H1 (cell line): ENCODE measurements at regions not wholly inside any gene's neighbourhood (a gene's known extent, or its start where the extent isn't known, plus 50 kb on each side); places are given as distances from the start of the nearest gene placed in this dataset.

Experiments used
- CTCF ChIA-PET: fragments of 300-600 bp; sonication (Branson Sonifier 250); formaldehyde crosslinking; loops from one replicate; lab custom pipeline; 2021; ENCODE audit not compliant: partially characterized antibody; lab: Charles Lee
- POLR2A ChIA-PET: fragments of 300-600 bp; sonication (Branson Sonifier 250); formaldehyde crosslinking; loops from one replicate; lab custom pipeline; 2021; ENCODE audit warnings: inconsistent platforms; ENCODE audit not compliant: partially characterized antibody; lab: Charles Lee
- DNase-seq, 2 experiments: peaks; one replicate each; pipeline versions ENCODE4 v3.0.0 to v3.0.0-alpha.2; 2010 to 2022; ENCODE audit warnings: low spot score in 2 of 2, low read depth in 1 of 2, mixed read lengths in 1 of 2
- FAIRE-seq: peaks from 2 replicates; lab custom pipeline; 2011; peaks lifted over from hg19 to GRCh38; lab: Jason Lieb, UNC
- H2AFZ ChIP-seq: 2 replicates; pipeline ENCODE4 v1.8.1; 2012; ENCODE audit warnings: low read length, inconsistent platforms
- H2AK5ac ChIP-seq: 2 replicates; pipeline ENCODE4 v1.6.1; 2013; ENCODE audit warnings: low read depth, low read length
- H2BK120ac ChIP-seq: replicated peaks from 2 replicates; pipeline ENCODE3; 2013; ENCODE audit warnings: low read depth, low read length, inconsistent platforms
- H2BK12ac ChIP-seq: 2 replicates; pipeline ENCODE4 v1.6.1; 2013; ENCODE audit warnings: low read depth, low read length
- H2BK15ac ChIP-seq: 2 replicates; pipeline ENCODE4 v1.6.1; 2013; ENCODE audit warnings: low read length
- H2BK20ac ChIP-seq: 2 replicates; pipeline ENCODE4 v1.6.1; 2013; ENCODE audit warnings: low read length
- H2BK5ac ChIP-seq: 2 replicates; pipeline ENCODE4 v1.6.1; 2013; ENCODE audit warnings: low read depth, low read length
- H3K14ac ChIP-seq: 2 replicates; pipeline ENCODE4 v1.6.1; 2013; ENCODE audit warnings: inconsistent platforms; ENCODE audit not compliant: insufficient read length
- H3K18ac ChIP-seq: 2 replicates; pipeline ENCODE4 v1.6.1; 2013; ENCODE audit warnings: low read length; ENCODE audit errors: extremely low read depth
- H3K23ac ChIP-seq: 2 replicates; pipeline ENCODE4 v1.6.1; 2013; ENCODE audit warnings: inconsistent platforms; ENCODE audit not compliant: insufficient read length
- H3K23me2 ChIP-seq: 2 replicates; pipeline ENCODE4 v1.6.1; 2013; ENCODE audit warnings: low read depth, low read length
- H3K27ac ChIP-seq: 2 replicates; pipeline ENCODE4 v1.6.1; 2011; ENCODE audit warnings: low read depth, low read length, inconsistent platforms
- H3K27me3 ChIP-seq, 4 experiments: replicated peaks in 1 of 4; 1 replicate in 1 of 4; 2 replicates in 3 of 4; pipeline versions ENCODE4 v1.6.1 to v1.8.1; 2011 to 2013; ENCODE audit warnings: low read length in 3 of 4, mild to moderate bottlenecking in 3 of 4, inconsistent platforms in 2 of 4, mixed read lengths in 2 of 4, moderate library complexity in 1 of 4; ENCODE audit not compliant: control insufficient read depth in 3 of 4, insufficient read depth in 3 of 4; ENCODE audit errors: extremely low read depth in 1 of 4
- H3K36me3 ChIP-seq, 4 experiments: 2 replicates each; pipeline versions ENCODE4 v1.6.1 to v1.8.1; 2011 to 2013; ENCODE audit warnings: mild to moderate bottlenecking in 4 of 4, low read length in 3 of 4, moderate library complexity in 2 of 4, control low read depth in 1 of 4, inconsistent platforms in 1 of 4; ENCODE audit not compliant: insufficient read depth in 4 of 4, control insufficient read depth in 2 of 4
- H3K4ac ChIP-seq: replicated peaks from 2 replicates; pipeline ENCODE3; 2013; ENCODE audit warnings: low read length, low read depth, mixed read lengths, inconsistent platforms; ENCODE audit not compliant: insufficient read length
- H3K4me1 ChIP-seq, 4 experiments: replicated peaks in 1 of 4; 1 replicate in 1 of 4; 2 replicates in 3 of 4; pipeline versions ENCODE4 v1.6.1 to v1.8.1; 2011 to 2013; ENCODE audit warnings: low read length in 3 of 4, inconsistent platforms in 2 of 4, mixed read lengths in 1 of 4; ENCODE audit not compliant: insufficient read depth in 4 of 4, control insufficient read depth in 3 of 4
- H3K4me2 ChIP-seq, 2 experiments: 2 replicates each; pipeline versions ENCODE4 v1.6.1 to v1.8.1; 2011 to 2013; ENCODE audit warnings: low read depth in 2 of 2, low read length in 2 of 2, control low read depth in 1 of 2, inconsistent platforms in 1 of 2, mild to moderate bottlenecking in 1 of 2; ENCODE audit not compliant: insufficient read depth in 1 of 2
- H3K4me3 ChIP-seq, 4 experiments: fragments of 200-600, 300-600 bp in 1 of 4; sonication (generic), shearing (Covaris generic), sonication (Bioruptor Twin) in 1 of 4; 2 replicates each; pipeline versions ENCODE4 v1.5.1 to v1.8.1; 2011 to 2016; ENCODE audit warnings: low read length in 4 of 4, low read depth in 3 of 4, control low read depth in 2 of 4, inconsistent platforms in 2 of 4, mild to moderate bottlenecking in 2 of 4, mixed read lengths in 1 of 4, moderate library complexity in 1 of 4; ENCODE audit not compliant: insufficient read depth in 2 of 4; ENCODE audit errors: extremely low read depth in 1 of 4
- H3K56ac ChIP-seq: replicated peaks from 2 replicates; pipeline ENCODE3; 2013; ENCODE audit warnings: low read depth, mild to moderate bottlenecking, mixed read lengths, low read length, inconsistent platforms; ENCODE audit not compliant: insufficient read length
- H3K79me1 ChIP-seq: 2 replicates; pipeline ENCODE4 v1.6.1; 2013; ENCODE audit warnings: low read depth, low read length, control low read depth
- H3K79me2 ChIP-seq, 2 experiments: 2 replicates each; pipeline versions ENCODE4 v1.6.1 to v1.8.1; 2012 to 2013; ENCODE audit warnings: low read length in 2 of 2, mild to moderate bottlenecking in 2 of 2, inconsistent platforms in 1 of 2; ENCODE audit not compliant: insufficient read depth in 2 of 2, control insufficient read depth in 1 of 2
- H3K9ac ChIP-seq, 4 experiments: replicated peaks in 1 of 4; 1 replicate in 1 of 4; 2 replicates in 3 of 4; pipeline versions ENCODE4 v1.6.1 to v1.8.1; 2011 to 2013; ENCODE audit warnings: low read depth in 3 of 4, low read length in 3 of 4, control low read depth in 2 of 4, mild to moderate bottlenecking in 2 of 4, moderate library complexity in 2 of 4, inconsistent platforms in 1 of 4; ENCODE audit errors: extremely low read depth in 1 of 4
- H3K9me3 ChIP-seq, 2 experiments: 2 replicates each; pipeline versions ENCODE4 v1.6.1 to v1.8.1; 2012 to 2013; ENCODE audit warnings: mild to moderate bottlenecking in 2 of 2, moderate library complexity in 2 of 2, control low read depth in 1 of 2, inconsistent platforms in 1 of 2, low read depth in 1 of 2, low read length in 1 of 2, mixed read lengths in 1 of 2; ENCODE audit not compliant: insufficient read depth in 2 of 2
- H4K20me1 ChIP-seq, 2 experiments: replicated peaks in 1 of 2; 2 replicates each; pipeline versions ENCODE3 to v1.8.1; 2011 to 2013; ENCODE audit warnings: inconsistent platforms in 2 of 2, low read length in 2 of 2, mild to moderate bottlenecking in 1 of 2; ENCODE audit not compliant: insufficient read depth in 2 of 2, control insufficient read depth in 1 of 2
- H4K5ac ChIP-seq: 2 replicates; pipeline ENCODE4 v1.6.1; 2013; ENCODE audit warnings: low read length, low read depth, mixed read lengths, inconsistent platforms; ENCODE audit not compliant: insufficient read length
- H4K8ac ChIP-seq: 2 replicates; pipeline ENCODE4 v1.8.0; 2013; ENCODE audit warnings: mild to moderate bottlenecking, moderate library complexity, low read length, inconsistent platforms; ENCODE audit not compliant: insufficient read depth; ENCODE audit errors: extremely low read depth
- H4K91ac ChIP-seq: replicated peaks from 2 replicates; pipeline ENCODE3; 2013; ENCODE audit warnings: low read length, mixed read lengths, inconsistent platforms; ENCODE audit not compliant: insufficient read length
- KDM1A ChIP-seq: fragments of 200-600, 300-600 bp; sonication (generic); IDR thresholded peaks from 2 replicates; pipeline ENCODE4 v1.7.1; 2016; ENCODE audit warnings: mild to moderate bottlenecking, low read length, borderline replicate concordance
- KDM5A ChIP-seq: fragments of 200-600 bp; IDR thresholded peaks from 2 replicates; pipeline ENCODE4 v1.7.1; 2012; ENCODE audit warnings: mild to moderate bottlenecking, low read length, inconsistent platforms, mixed read lengths
- MAFK ChIP-seq: IDR thresholded peaks from 2 replicates; pipeline ENCODE4 v1.6.1; 2012; ENCODE audit warnings: low read depth, mild to moderate bottlenecking, improper control_type of control experiment, low read length
- NANOG ChIP-seq: IDR thresholded peaks from 2 replicates; pipeline ENCODE4 v1.6.1; 2011; ENCODE audit warnings: low read length, low read depth, mild to moderate bottlenecking, inconsistent platforms; ENCODE audit not compliant: insufficient read depth, poor library complexity, severe bottlenecking
- NRF1 ChIP-seq: IDR thresholded peaks from 2 replicates; pipeline ENCODE4 v1.6.1; 2011; ENCODE audit warnings: mild to moderate bottlenecking, low read depth, low read length, improper control_type of control experiment
- RBBP5 ChIP-seq: IDR thresholded peaks from 2 replicates; pipeline ENCODE4 v1.7.1; 2012; ENCODE audit warnings: low read depth, mild to moderate bottlenecking, inconsistent platforms, low read length, moderate library complexity, borderline replicate concordance
- RFX5 ChIP-seq: IDR thresholded peaks from 2 replicates; pipeline ENCODE4 v1.6.1; 2011; ENCODE audit warnings: low read depth, low read length, improper control_type of control experiment, borderline replicate concordance
- SIX5 ChIP-seq: IDR thresholded peaks from 2 replicates; pipeline ENCODE4 v1.6.1; 2011; ENCODE audit warnings: mild to moderate bottlenecking, low read depth, low read length
- SP1 ChIP-seq: IDR thresholded peaks from 2 replicates; pipeline ENCODE4 v1.6.1; 2011; ENCODE audit warnings: low read depth, low read length
- TAF7 ChIP-seq: optimal IDR thresholded peaks from 2 replicates; pipeline ENCODE3; 2011; ENCODE audit warnings: low read depth, mild to moderate bottlenecking, inconsistent platforms, low read length, moderate library complexity, borderline replicate concordance
- YY1 ChIP-seq: IDR thresholded peaks from 2 replicates; pipeline ENCODE4 v1.6.1; 2011; ENCODE audit warnings: low read depth, mild to moderate bottlenecking, low read length
- WGBS, 2 experiments: shearing (Covaris generic) in 1 of 2; methylation state at CpG; one replicate each; pipeline versions ENCODE4 v1.1.6 to v1.1.7; 2013 to 2015; ENCODE audit warnings: low lambda C conversion rate in 2 of 2, mixed read lengths in 2 of 2, inconsistent platforms in 1 of 2, low coverage in 1 of 2, missing lambda C conversion rate in 1 of 2; ENCODE audit not compliant: insufficient replicate concordance in 2 of 2, insufficient coverage in 1 of 2, insufficient read length in 1 of 2; ENCODE audit errors: extremely low coverage in 1 of 2, missing lambda C conversion rate in 1 of 2; 5-methylcytosine and 5-hydroxymethylcytosine counted together
- TF ChIP-seq, protein P1 (sequence below): IDR thresholded peaks from 2 replicates; pipeline ENCODE4 v1.6.1; 2012; ENCODE audit warnings: inconsistent platforms
- TF ChIP-seq, protein P2 (sequence below): IDR thresholded peaks from 2 replicates; pipeline ENCODE4 v1.6.1; 2011; ENCODE audit warnings: low read depth, mild to moderate bottlenecking, low read length; ENCODE audit not compliant: insufficient read depth

DNA sequence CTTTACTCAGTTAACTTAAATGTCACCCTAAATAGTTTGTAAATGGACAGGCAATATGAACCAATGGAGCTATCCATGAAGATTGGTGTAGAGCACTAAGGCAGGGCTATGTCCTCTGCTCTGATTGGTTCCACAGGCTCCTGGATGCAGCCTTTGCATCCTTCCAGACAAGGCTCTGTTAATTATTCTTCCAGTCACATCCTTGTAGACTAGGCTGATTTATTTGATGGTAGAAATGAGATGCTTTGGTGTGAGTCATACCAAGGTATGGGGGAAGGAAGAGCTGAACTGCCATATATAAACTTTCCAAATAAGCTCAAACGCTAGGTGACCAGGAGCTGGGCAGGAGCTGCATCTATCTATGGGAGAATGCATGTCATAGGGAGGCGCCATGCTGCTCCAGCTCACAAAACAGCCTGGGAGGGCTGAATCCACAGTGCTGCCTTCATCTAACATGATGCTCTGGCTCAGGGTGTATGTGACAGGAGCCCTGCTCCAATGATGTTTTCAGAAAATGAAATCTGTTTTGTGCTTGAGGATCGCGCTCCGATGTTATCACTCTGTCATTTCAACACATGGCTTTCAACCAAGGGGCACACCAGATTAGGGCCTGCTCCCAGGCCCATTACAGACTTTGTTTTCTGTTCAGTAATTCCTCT, 818.0 kb upstream of the ZNF608 start:
- Histone ChIP-seq H4K5ac (no peak overlapping the region), H3K27ac (no peak overlapping the region), H3K4ac (no peak overlapping the region), H3K79me2 (no peaks in the 10 kb centered on the region), H4K8ac (no peak overlapping the region), H3K9ac (no peak overlapping the region), H3K79me1 (no peaks in the 10 kb centered on the region), H3K14ac (no peak overlapping the region), H2AK5ac (no peak overlapping the region), H3K23ac (no peak overlapping the region), H2BK5ac (no peak overlapping the region), H3K4me1 (no peaks in the 10 kb centered on the region), H3K36me3 (peaks cover 0 to 5% (median 0%) of the 10 kb centered on the region in 4 experiments; a peak in 1 of 8 replicates), H2AFZ (no peak overlapping the region), H2BK15ac (no peak overlapping the region), H4K20me1 (no peaks in the 10 kb centered on the region), H3K27me3 (no peaks in the 10 kb centered on the region), H3K9me3 (peaks cover 9 to 10% of the 10 kb centered on the region in 2 experiments), H3K56ac (no peak overlapping the region), H2BK120ac (no peak overlapping the region), H2BK12ac (no peak overlapping the region), H3K4me2 (no peak overlapping the region), H2BK20ac (no peak overlapping the region), H3K23me2 (no peaks in the 10 kb centered on the region), H3K18ac (no peak overlapping the region), H4K91ac (no peak overlapping the region), H3K4me3 (no peak overlapping the region)
- ChIA-PET POLR2A (no interaction called here), CTCF (interaction anchor here (0.6 kb wide), 1 partner anchor 671 kb away, joined by 5 read pairs; no protein-coding TSS in a partner anchor)
- DNase-seq: no peak
- FAIRE-seq: no peak
- WGBS, 2 experiments: 94% methylated on average over 5 of the region's 5 CpGs; no CpG with 5 or more reads in 1 of the 2 experiments
- TF ChIP-seq, protein P1, sequence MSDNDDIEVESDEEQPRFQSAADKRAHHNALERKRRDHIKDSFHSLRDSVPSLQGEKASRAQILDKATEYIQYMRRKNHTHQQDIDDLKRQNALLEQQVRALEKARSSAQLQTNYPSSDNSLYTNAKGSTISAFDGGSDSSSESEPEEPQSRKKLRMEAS: no peak
- no peak for TF ChIP-seq RBBP5
- no peak for TF ChIP-seq KDM5A
- no peak for TF ChIP-seq SIX5
- TF ChIP-seq YY1: no peak
- no peak for TF ChIP-seq MAFK
- TF ChIP-seq, protein P2, sequence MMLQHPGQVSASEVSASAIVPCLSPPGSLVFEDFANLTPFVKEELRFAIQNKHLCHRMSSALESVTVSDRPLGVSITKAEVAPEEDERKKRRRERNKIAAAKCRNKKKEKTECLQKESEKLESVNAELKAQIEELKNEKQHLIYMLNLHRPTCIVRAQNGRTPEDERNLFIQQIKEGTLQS: no peak
- no peak for TF ChIP-seq NANOG
- TF ChIP-seq RFX5: no peak
- TF ChIP-seq KDM1A: no peak
- no peak for TF ChIP-seq SP1
- TF ChIP-seq TAF7: no peak
- no peak for TF ChIP-seq NRF1
